ENCODE measurements at regions not wholly inside any gene's neighbourhood (a gene's known extent, or its start where the extent isn't known, plus 50 kb on each side); places are given as distances from the start of the nearest gene placed in this dataset.

DNA sequence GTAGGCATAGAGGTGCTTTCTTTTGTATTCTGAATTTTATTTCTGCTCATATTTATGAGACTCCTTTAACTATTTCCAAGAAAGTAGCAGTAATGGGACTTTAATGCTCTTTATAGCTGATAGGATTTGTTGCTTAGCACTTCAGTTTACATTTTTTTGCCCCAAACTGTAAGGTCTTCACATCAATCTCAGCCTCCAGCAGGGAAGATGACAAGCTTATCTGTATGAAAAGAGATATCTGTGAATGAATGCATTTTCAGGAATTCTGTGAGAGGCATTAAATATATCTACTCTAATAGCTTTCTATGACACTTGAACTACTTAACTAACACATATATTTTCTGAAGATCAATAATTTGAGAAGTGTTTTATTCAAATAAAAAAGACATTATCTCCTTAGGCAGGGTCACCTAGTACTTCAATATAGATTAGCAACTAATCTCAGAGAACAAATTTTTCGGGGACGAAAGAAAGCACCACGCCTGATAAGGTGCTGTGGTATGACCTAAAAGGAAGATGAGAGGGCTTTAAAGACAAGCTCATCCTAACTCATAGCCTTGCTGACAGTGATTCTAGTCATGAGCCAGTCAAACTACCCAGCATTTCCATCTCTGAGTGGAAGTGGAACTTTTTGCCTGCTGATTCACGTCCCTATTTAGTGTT lies 766.1 kb upstream of the CNTNAP5 start:
- intact Hi-C loops (cut with micrococcal nuclease), result no loop called here
- no CpG with 5 or more reads among the region's 4 CpGs for WGBS (ENCODE audit: insufficient coverage)
- Histone ChIP-seq H3K27me3 (replicated peaks in 1 of 4; ENCODE audit: control extremely low read depth in 1 of 4, control insufficient read depth in 3 of 4, insufficient read depth in 4 of 4, low read length in 3 of 4) (no peaks in the 10 kb centered on the region), H4K20me1 (ENCODE audit: control insufficient read depth, insufficient read depth, low read length, poor library complexity, severe bottlenecking) (no peaks in the 10 kb centered on the region), H3K27ac (ENCODE audit: low read length in 2 of 2) (no peak overlapping the region), H3K4me2 (replicated peaks; ENCODE audit: low read depth, low read length, poor library complexity, severe bottlenecking) (no peak overlapping the region), H3K4me3 (ENCODE audit: control extremely low read depth in 1 of 5, extremely low read depth in 1 of 5, insufficient read depth in 1 of 5, low read depth in 2 of 5, low read length in 4 of 5) (no peak overlapping the region), H3K79me2 (ENCODE audit: control insufficient read depth, insufficient read depth, low read length) (no peaks in the 10 kb centered on the region), H3K36me3 (replicated peaks in 1 of 2; ENCODE audit: control extremely low read depth in 1 of 2, control insufficient read depth in 1 of 2, extremely low read depth in 1 of 2, insufficient read depth in 2 of 2, low read length in 1 of 2) (no peaks in the 10 kb centered on the region), H2AFZ (ENCODE audit: insufficient read depth, low read depth, low read length, poor library complexity, severe bottlenecking) (no peak overlapping the region), H3K9ac (ENCODE audit: low read length) (no peak overlapping the region), H3K9me3 (ENCODE audit: control extremely low read depth in 1 of 3, control insufficient read depth in 2 of 3, insufficient read depth in 1 of 3, low read length in 2 of 3) (no peaks in the 10 kb centered on the region), H3K4me1 (ENCODE audit: control insufficient read depth in 2 of 2, insufficient read depth in 2 of 2, low read length in 2 of 2) (no peaks in the 10 kb centered on the region)
- CTCF ChIA-PET, result interaction anchor here (0.6 kb wide), 1 partner anchor 236 kb away, joined by 3 read pairs; no protein-coding TSS in a partner anchor
- POLR2A ChIA-PET, result no interaction called here
- Mint-ChIP-seq H3K27ac (no peak overlapping the region), H3K4me1 (no peaks in the 10 kb centered on the region), H3K4me3 (no peak overlapping the region), H3K27me3 (no peaks in the 10 kb centered on the region), H3K9me3 (ENCODE audit: insufficient read depth) (peaks cover 8% of the 10 kb centered on the region)
- ATAC-seq (ENCODE audit: low read depth), result no peak
- DNase-seq, result no peak
- TF ChIP-seq, protein P1, sequence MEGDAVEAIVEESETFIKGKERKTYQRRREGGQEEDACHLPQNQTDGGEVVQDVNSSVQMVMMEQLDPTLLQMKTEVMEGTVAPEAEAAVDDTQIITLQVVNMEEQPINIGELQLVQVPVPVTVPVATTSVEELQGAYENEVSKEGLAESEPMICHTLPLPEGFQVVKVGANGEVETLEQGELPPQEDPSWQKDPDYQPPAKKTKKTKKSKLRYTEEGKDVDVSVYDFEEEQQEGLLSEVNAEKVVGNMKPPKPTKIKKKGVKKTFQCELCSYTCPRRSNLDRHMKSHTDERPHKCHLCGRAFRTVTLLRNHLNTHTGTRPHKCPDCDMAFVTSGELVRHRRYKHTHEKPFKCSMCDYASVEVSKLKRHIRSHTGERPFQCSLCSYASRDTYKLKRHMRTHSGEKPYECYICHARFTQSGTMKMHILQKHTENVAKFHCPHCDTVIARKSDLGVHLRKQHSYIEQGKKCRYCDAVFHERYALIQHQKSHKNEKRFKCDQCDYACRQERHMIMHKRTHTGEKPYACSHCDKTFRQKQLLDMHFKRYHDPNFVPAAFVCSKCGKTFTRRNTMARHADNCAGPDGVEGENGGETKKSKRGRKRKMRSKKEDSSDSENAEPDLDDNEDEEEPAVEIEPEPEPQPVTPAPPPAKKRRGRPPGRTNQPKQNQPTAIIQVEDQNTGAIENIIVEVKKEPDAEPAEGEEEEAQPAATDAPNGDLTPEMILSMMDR (IDR thresholded peaks at IDR 0.05), result no peak
- no peak for TF ChIP-seq EZH2 (IDR thresholded peaks at IDR 0.05; ENCODE audit: borderline replicate concordance, insufficient read depth, low read depth, low read length, poor library complexity, severe bottlenecking)

DNA sequence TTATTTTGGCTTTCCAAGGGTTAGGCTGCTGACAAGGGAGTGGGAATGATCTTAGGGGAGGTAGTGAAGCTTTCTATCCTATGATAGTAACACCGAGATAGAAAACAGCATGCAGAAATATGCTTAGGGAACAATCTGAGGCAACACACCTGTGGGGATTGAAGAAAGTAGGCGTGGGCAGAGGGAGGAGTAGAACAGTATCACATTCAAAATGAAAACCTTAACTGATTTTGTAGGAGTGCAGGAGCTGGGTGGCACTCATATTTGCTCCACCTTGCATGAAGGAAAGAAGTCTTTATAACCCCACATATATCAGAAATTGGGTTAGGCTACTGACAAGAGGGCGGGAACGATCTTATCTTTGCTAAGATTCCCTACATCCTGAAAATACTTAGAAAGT lies 762.2 kb upstream of the CNTNAP5 start:
- TF ChIP-seq, protein P1 (IDR thresholded peaks at IDR 0.05), result no peak
- TF ChIP-seq EZH2 (IDR thresholded peaks at IDR 0.05; ENCODE audit: borderline replicate concordance, insufficient read depth, low read depth, low read length, poor library complexity, severe bottlenecking), result no peak

More for the DNA sequence above, 762.2 kb upstream of the CNTNAP5 start:
- no peaks in the 10 kb centered on the region for H3K4me1 Mint-ChIP-seq
- ChIA-PET CTCF (no interaction called here), POLR2A (no interaction called here)
- no peaks in the 10 kb centered on the region for H3K79me2 ChIP-seq (ENCODE audit: control insufficient read depth, insufficient read depth, low read length)
- H2AFZ ChIP-seq (ENCODE audit: insufficient read depth, low read depth, low read length, poor library complexity, severe bottlenecking), result no peak overlapping the region
- H3K27ac ChIP-seq (ENCODE audit: low read length in 2 of 2), result no peak overlapping the region
- no peaks in the 10 kb centered on the region for H3K27me3 Mint-ChIP-seq
- H3K27me3 ChIP-seq (replicated peaks in 1 of 4; ENCODE audit: control extremely low read depth in 1 of 4, control insufficient read depth in 3 of 4, insufficient read depth in 4 of 4, low read length in 3 of 4), result no peaks in the 10 kb centered on the region
- no peak for ATAC-seq (ENCODE audit: low read depth)
- H3K27ac Mint-ChIP-seq, result no peak overlapping the region
- no peak overlapping the region for H3K9ac ChIP-seq (ENCODE audit: low read length)
- no peaks in the 10 kb centered on the region for H3K36me3 ChIP-seq (replicated peaks in 1 of 2; ENCODE audit: control extremely low read depth in 1 of 2, control insufficient read depth in 1 of 2, extremely low read depth in 1 of 2, insufficient read depth in 2 of 2, low read length in 1 of 2)
- intact Hi-C loops (cut with micrococcal nuclease), result no loop called here
- no peaks in the 10 kb centered on the region for H3K4me1 ChIP-seq (ENCODE audit: control insufficient read depth in 2 of 2, insufficient read depth in 2 of 2, low read length in 2 of 2)
- no CpG with 5 or more reads among the region's 4 CpGs for WGBS (ENCODE audit: insufficient coverage)
- no peak overlapping the region for H3K4me3 Mint-ChIP-seq
- no peak overlapping the region for H3K4me3 ChIP-seq (ENCODE audit: control extremely low read depth in 1 of 5, extremely low read depth in 1 of 5, insufficient read depth in 1 of 5, low read depth in 2 of 5, low read length in 4 of 5)
- no peak for DNase-seq
- H4K20me1 ChIP-seq (ENCODE audit: control insufficient read depth, insufficient read depth, low read length, poor library complexity, severe bottlenecking), result no peaks in the 10 kb centered on the region
- no peak overlapping the region for H3K4me2 ChIP-seq (replicated peaks; ENCODE audit: low read depth, low read length, poor library complexity, severe bottlenecking)
- H3K9me3 Mint-ChIP-seq (ENCODE audit: insufficient read depth), result peaks cover 10% of the 10 kb centered on the region
- no peaks in the 10 kb centered on the region for H3K9me3 ChIP-seq (ENCODE audit: control extremely low read depth in 1 of 3, control insufficient read depth in 2 of 3, insufficient read depth in 1 of 3, low read length in 2 of 3)
